ENCODE measurements at regions not wholly inside any gene's neighbourhood (a gene's known extent, or its start where the extent isn't known, plus 50 kb on each side); places are given as distances from the start of the nearest gene placed in this dataset.

DNA sequence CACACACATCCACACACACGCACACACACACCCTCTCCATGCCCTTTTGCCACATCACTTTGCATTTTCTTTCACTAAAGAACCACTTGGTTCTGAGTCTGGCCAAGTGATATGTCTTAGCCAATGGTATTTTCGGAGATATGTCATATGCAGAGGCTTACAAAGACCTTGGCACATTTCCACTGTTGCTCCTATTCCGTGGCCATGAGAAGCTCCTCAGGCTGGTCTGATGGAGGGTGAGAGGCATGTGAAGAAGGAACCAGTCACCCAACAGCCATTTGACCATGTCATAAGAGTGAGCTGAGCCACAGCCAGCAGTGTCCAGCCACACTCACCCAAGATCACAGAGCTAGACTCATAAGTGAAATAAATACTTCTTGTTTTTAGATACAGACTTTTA, 212.6 kb upstream of the NAV2 start:
- TF ChIP-seq CTCF (IDR thresholded peaks at IDR 0.05) (no peak), EP300 (IDR thresholded peaks at IDR 0.05) (no peak), POLR2A (IDR thresholded peaks at IDR 0.05) (no peak)
